CD4-positive, alpha-beta T cell treated with Interleukin-12 subunit alpha and Interleukin-12 subunit beta, for 1 hour (primary cell): ENCODE measurements at regions not wholly inside any gene's neighbourhood (a gene's known extent, or its start where the extent isn't known, plus 50 kb on each side); places are given as distances from the start of the nearest gene placed in this dataset.
"Not testable (repeated sequence)": the region's sequence is repeated elsewhere in the genome, so short reads cannot be mapped to it uniquely, and the experiment has no call there.

Experiments
- DNase-seq: peaks from one replicate; pipeline ENCODE4 v3.0.0-alpha.2; 2020

GRCh38 chr19:22545751-22546150 lies 88.4 kb upstream of the ZNF492 start:
- peak; percentile 4 for DNase-seq

GRCh38 chr19:22533761-22534160 lies 100.4 kb upstream of the ZNF492 start:
- no peak for DNase-seq

DNA sequence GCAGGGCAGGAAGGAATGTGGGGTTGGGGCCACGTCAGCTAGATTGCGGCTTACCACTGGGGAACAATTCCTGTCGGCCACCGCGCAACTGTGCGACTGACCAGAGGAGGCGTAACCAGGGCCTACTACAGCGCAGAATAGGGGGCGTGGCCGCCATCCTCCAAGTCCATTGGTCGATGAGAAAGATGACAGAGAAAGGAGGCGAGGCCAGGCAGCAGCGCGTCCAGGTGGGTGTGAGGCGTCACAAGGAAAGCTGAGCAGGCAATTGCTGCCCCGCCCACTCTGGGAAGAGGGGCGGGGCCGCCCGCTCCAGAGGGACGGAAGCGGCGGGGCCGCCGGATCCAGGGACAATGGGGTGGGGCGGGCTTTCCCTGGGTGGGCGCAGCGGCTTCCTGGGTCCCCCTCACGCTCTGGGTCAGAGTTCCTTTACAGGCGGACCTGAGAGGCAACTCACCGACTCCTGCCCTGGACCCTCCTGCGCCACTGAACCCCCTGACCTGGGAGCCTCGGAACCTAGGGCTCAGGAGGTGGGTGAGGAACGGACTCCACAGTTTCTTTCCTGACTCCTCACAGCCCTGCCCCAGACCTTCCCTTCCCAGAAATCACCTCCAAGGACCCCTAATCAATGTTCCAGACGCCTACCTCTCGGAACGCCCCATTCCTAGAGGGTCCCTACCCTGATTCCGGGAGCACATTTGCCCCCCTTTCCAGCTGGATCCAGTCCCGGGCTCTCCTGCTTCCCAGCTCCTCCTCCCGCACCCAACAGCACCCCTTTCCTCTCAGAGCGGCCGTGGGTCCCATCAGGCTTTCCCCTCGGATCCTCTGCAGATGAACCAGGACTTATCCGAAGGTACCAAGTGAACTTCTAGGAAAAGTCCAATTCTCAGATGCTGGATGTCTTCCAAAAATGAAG lies 101.5 kb upstream of the ZNF492 start:
- DNase-seq = no peak

GRCh38 chr19:22530042-22530441 lies 104.1 kb upstream of the ZNF492 start:
- no peak for DNase-seq

GRCh38 chr19:22528956-22529355 lies 105.2 kb upstream of the ZNF492 start:
- DNase-seq = no peak

GRCh38 chr19:22527554-22527953 lies 105.4 kb upstream of the ZNF98 start:
- DNase-seq = no peak

GRCh38 chr19:22526661-22527272 lies 104.6 kb upstream of the ZNF98 start:
- DNase-seq = no peak

DNA sequence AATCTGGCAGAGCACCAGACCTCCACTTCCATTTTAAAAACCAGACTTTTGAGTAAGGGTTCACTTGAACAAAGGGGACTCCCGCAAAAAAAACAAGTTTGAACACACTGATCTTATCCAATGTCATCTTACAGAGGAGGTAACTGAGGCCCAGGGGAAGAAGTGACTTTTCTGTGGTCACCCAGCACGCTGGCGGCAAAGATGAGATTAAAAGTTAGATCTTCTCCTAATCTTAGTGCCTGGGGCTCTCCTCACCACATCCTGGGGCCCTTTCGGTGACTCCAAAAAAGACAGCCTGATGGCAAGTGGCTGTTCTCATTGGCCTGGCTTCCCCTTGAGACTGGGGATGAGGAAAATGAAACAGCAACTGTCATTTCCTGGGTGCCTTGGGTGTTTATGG lies 101.8 kb upstream of the ZNF98 start:
- no peak for DNase-seq

DNA sequence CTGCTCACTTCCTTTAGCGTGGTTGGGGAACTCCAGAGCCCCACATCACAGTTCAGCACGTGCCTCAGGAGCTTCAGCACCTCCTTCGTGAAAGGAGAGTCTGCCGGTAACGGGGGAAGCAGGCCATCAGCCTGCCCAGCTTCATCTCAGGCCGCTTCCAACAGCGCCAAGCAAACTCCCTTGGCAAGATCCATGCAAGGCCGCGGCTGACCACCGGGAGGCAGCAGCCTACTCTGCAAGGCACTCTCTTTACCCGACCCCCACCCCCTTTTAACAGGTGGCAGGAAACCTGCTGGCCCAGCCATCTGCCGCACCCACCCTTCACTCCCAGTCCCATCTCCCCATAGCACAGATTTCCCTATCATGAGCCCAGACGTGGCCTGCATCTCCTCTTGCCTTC lies 97.4 kb upstream of the ZNF98 start:
- DNase-seq = not testable (repeated sequence)

GRCh38 chr19:22519152-22519551 lies 97.0 kb upstream of the ZNF98 start:
- DNase-seq = no peak

GRCh38 chr19:22517496-22518411 lies 95.6 kb upstream of the ZNF98 start:
- no peak for DNase-seq

- no peak for DNase-seq
Measured at GRCh38 chr19:22515435-22515834, 93.3 kb upstream of the ZNF98 start.

- no peak for DNase-seq
Measured at GRCh38 chr19:22503524-22503923, 81.4 kb upstream of the ZNF98 start.

GRCh38 chr19:22502766-22503165 lies 80.6 kb upstream of the ZNF98 start:
- no peak for DNase-seq

DNA sequence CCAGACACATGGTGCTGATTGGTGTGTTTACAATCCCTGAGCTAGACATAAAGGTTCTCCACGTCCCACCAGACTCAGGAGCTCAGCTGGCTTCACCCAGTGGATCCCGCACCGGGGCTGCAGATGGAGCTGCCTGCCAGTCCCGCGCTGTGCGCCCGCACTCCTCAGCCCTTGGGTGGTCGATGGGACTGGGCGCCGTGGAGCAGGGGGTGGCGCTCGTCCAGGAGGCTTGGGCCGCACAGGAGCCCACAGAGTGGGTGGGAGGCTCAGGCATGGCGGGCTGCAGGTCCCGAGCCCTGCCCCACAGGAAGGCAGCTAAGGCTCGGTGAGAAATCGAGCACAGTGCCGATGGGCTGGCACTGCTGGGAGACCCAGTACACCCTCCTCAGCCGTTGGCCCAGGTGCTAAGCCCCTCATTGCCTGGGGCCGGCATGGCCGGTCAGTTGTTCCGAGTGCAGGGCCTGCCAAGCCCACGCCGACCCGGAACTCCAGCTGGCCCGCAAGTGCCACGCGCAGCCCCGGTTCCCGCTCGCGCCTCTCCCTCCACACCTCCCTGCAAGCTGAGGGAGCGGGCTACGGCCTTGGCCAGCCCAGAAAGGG lies 76.8 kb upstream of the ZNF98 start:
- DNase-seq = not testable (repeated sequence)

GRCh38 chr19:22491746-22492145 lies 69.6 kb upstream of the ZNF98 start:
- no peak for DNase-seq

- not testable (repeated sequence) for DNase-seq
Measured at GRCh38 chr19:22483514-22483913, 61.4 kb upstream of the ZNF98 start.

- DNase-seq = no peak
Measured at GRCh38 chr19:22472180-22472637, 50.1 kb upstream of the ZNF98 start.
